D721Med (cell line): ENCODE measurements at regions not wholly inside any gene's neighbourhood (a gene's known extent, or its start where the extent isn't known, plus 50 kb on each side); places are given as distances from the start of the nearest gene placed in this dataset.
A peak's percentile ranks its signal among the peaks of the same experiment; 100 is the strongest.
"Not testable (repeated sequence)": the region's sequence is repeated elsewhere in the genome, so short reads cannot be mapped to it uniquely, and the experiment has no call there.

Source experiments
- DNase-seq: peaks from one replicate; pipeline ENCODE4 v3.0.0; 2011; ENCODE audit warnings: low spot score; ENCODE audit not compliant: insufficient read length
- FAIRE-seq: peaks from 2 replicates; lab custom pipeline; 2011; peaks lifted over from hg19 to GRCh38; lab: Jason Lieb, UNC
- TF ChIP-seq, protein P1 (sequence below): IDR thresholded peaks from 2 replicates; pipeline ENCODE4 v1.5.1; 2012; ENCODE audit warnings: mild to moderate bottlenecking, control low read depth; ENCODE audit not compliant: insufficient read depth; ENCODE audit errors: missing control alignments

GRCh38 chr13:70529652-70530051, 421.4 kb upstream of the KLHL1 start:
- TF ChIP-seq, protein P1, sequence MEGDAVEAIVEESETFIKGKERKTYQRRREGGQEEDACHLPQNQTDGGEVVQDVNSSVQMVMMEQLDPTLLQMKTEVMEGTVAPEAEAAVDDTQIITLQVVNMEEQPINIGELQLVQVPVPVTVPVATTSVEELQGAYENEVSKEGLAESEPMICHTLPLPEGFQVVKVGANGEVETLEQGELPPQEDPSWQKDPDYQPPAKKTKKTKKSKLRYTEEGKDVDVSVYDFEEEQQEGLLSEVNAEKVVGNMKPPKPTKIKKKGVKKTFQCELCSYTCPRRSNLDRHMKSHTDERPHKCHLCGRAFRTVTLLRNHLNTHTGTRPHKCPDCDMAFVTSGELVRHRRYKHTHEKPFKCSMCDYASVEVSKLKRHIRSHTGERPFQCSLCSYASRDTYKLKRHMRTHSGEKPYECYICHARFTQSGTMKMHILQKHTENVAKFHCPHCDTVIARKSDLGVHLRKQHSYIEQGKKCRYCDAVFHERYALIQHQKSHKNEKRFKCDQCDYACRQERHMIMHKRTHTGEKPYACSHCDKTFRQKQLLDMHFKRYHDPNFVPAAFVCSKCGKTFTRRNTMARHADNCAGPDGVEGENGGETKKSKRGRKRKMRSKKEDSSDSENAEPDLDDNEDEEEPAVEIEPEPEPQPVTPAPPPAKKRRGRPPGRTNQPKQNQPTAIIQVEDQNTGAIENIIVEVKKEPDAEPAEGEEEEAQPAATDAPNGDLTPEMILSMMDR: no peak
- FAIRE-seq (peak; percentile 32), DNase-seq (no peak)

GRCh38 chr13:70527599-70527998, 419.3 kb upstream of the KLHL1 start:
- TF ChIP-seq, protein P1: no peak
- FAIRE-seq (no peak), DNase-seq (no peak)

DNA sequence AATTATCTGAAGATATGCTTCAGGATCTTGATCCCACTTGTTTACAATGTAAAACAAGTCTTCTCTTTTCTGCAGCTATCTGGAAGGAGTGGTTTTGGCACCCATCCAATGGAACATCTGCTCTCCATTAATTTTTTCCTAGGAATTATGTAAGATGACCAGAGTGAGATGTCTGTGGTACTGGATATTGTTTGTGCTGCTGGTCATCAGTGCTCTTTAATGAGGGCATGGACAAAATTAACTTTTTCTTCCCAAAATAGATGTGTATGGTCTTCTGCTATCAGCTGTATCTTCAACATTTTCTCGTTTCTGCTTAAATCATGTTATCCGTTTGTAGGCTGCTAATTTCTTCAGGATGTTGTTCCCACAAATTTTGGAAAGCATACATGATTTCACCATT, 415.4 kb upstream of the KLHL1 start:
- DNase-seq: no peak
- no peak for FAIRE-seq
- TF ChIP-seq, protein P1: no peak

DNA sequence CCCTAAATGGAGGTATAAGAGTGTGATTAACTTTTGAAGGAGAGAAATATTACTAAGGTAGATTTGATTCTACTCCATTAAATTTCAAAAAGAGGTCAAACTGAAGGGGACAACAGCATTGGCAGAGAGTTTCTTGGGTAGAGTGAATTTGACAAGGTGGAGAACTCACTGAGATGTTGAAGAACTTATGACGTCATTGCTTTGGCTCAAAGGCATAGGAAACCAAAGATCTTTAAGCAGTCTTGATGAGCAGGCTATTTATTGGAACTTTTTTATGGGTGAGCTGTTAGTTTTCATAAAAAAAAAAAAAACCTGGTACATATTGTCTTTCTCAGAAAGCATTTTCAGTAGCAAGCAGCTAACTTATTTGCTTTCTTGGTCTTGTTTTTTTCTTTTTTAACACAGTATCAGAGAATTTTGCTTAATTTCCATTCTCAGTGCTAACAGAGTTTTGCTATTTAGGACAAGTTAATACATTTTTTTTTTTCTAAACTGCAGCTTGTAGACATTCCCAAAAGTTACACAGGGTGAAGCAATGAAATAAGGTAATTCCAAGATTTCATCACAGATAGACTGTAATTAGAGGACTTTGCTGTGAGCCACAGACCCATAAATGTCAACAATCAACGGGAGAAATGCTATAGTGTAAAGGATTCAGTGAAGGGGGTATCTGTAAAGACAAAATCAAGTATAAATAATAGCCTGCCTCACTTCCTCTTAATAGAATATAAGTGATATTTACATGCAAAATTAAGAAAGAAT, 412.2 kb upstream of the KLHL1 start:
- DNase-seq (no peak), FAIRE-seq (no peak)
- TF ChIP-seq, protein P1: no peak

DNA sequence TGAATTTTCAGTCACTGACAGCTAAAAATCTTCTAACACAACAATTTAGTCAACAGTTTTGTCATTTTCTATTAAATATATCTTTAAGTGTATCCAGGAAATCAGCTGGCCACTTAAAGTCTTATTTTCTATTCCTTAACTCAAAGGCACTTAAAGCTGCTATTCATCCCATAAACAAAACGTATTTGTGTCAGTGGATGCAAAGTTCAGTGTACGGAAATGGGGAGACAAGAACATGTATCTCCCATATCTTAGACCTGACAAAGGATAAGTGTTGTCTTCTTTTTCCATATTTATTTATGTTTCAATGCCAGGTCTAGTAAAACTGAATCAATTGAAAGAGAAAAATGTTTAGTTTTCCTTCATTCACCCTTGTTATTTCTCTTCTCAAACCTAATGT, 409.8 kb upstream of the KLHL1 start:
- no peak for DNase-seq
- FAIRE-seq: no peak
- TF ChIP-seq, protein P1: no peak

- TF ChIP-seq, protein P1: no peak
- no peak for DNase-seq
- FAIRE-seq: no peak
These were observed 408.0 kb upstream of the KLHL1 start for GRCh38 chr13:70516226-70516625.

GRCh38 chr13:70511861-70512417, 403.7 kb upstream of the KLHL1 start:
- FAIRE-seq, DNase-seq: not testable (repeated sequence)
